DOHH2 (cell line): ENCODE measurements at regions not wholly inside any gene's neighbourhood (a gene's known extent, or its start where the extent isn't known, plus 50 kb on each side); places are given as distances from the start of the nearest gene placed in this dataset.

ENCODE experiments used
- H3F3A ChIP-seq: fragments of 200-600 bp; sonication (generic), shearing (Covaris generic); 2 replicates; pipeline ENCODE4 v1.6.0; 2016; ENCODE audit warnings: antibody characterized with exemption, mild to moderate bottlenecking; ENCODE audit not compliant: control insufficient read depth, insufficient read depth
- H3K27ac ChIP-seq: fragments of 200-600 bp; sonication (generic); 2 replicates; pipeline ENCODE4 v1.5.1; 2014; ENCODE audit warnings: low read depth, mild to moderate bottlenecking, low read length, moderate library complexity
- H3K27me3 ChIP-seq: fragments of 200-600 bp; sonication (generic); 2 replicates; pipeline ENCODE4 v1.6.1; 2014; ENCODE audit warnings: mild to moderate bottlenecking, low read length, mixed read lengths; ENCODE audit not compliant: control insufficient read depth
- H3K36me3 ChIP-seq: fragments of 200-600 bp; sonication (generic); 2 replicates; pipeline ENCODE4 v1.6.1; 2014; ENCODE audit warnings: mild to moderate bottlenecking, low read length, moderate library complexity, mixed read lengths; ENCODE audit not compliant: control insufficient read depth
- H3K4me1 ChIP-seq: fragments of 200-600 bp; sonication (generic); 2 replicates; pipeline ENCODE4 v1.6.1; 2014; ENCODE audit warnings: mild to moderate bottlenecking, low read length, mixed read lengths; ENCODE audit not compliant: control insufficient read depth
- H3K4me2 ChIP-seq: fragments of 200-600 bp; sonication (generic); 2 replicates; pipeline ENCODE4 v1.6.0; 2014; ENCODE audit warnings: mild to moderate bottlenecking, low read length, moderate library complexity
- H3K4me3 ChIP-seq: fragments of 200-600 bp; sonication (generic); 2 replicates; pipeline ENCODE4 v1.5.1; 2014; ENCODE audit warnings: mild to moderate bottlenecking, low read length, mixed read lengths
- H3K79me2 ChIP-seq: fragments of 200-600 bp; sonication (generic); 2 replicates; pipeline ENCODE4 v1.6.1; 2014; ENCODE audit warnings: mild to moderate bottlenecking, low read length, mixed read lengths; ENCODE audit not compliant: control insufficient read depth
- H3K9me2 ChIP-seq: fragments of 200-600 bp; sonication (generic); replicated peaks from 2 replicates; pipeline ENCODE4 v1.6.1; 2014; ENCODE audit warnings: mild to moderate bottlenecking, low read length, mixed read lengths; ENCODE audit not compliant: control insufficient read depth
- H3K9me3 ChIP-seq: fragments of 200-600 bp; sonication (generic); 2 replicates; pipeline ENCODE4 v1.6.1; 2014; ENCODE audit warnings: antibody characterized with exemption, low read length, mixed read lengths; ENCODE audit not compliant: control insufficient read depth, insufficient read depth
- H4K20me1 ChIP-seq: fragments of 200-600 bp; sonication (generic); 2 replicates; pipeline ENCODE4 v1.6.0; 2014; ENCODE audit warnings: low read depth, mild to moderate bottlenecking, antibody characterized with exemption, low read length, moderate library complexity; ENCODE audit not compliant: control insufficient read depth, insufficient read depth
- CTCF ChIP-seq: fragments of 200-600 bp; sonication (generic); IDR thresholded peaks from one replicate; pipeline ENCODE4 v1.5.1; 2014; ENCODE audit warnings: antibody characterized with exemption, mild to moderate bottlenecking, low read depth, low read length; ENCODE audit not compliant: poor library complexity, severe bottlenecking
- EZH2phosphoT487 ChIP-seq: fragments of 200-600 bp; sonication (generic); IDR thresholded peaks from 2 replicates; pipeline ENCODE4 v1.6.1; 2017; ENCODE audit warnings: borderline replicate concordance, mild to moderate bottlenecking, antibody characterized with exemption, low read length, moderate library complexity, mixed read lengths

GRCh38 chr17:79291391-79291790, 216.8 kb downstream of the ENGASE start:
- H3K27ac ChIP-seq = no peak overlapping the region
- no peaks in the 10 kb centered on the region for H3K36me3 ChIP-seq
- no peaks in the 10 kb centered on the region for H3F3A ChIP-seq
- no peaks in the 10 kb centered on the region for H3K79me2 ChIP-seq
- H3K4me1 ChIP-seq = no peaks in the 10 kb centered on the region
- no peaks in the 10 kb centered on the region; the same call in 1 of the 2 replicates for H4K20me1 ChIP-seq
- H3K9me2 ChIP-seq = no peaks in the 10 kb centered on the region
- no peaks in the 10 kb centered on the region for H3K9me3 ChIP-seq
- no peak for TF ChIP-seq EZH2phosphoT487
- TF ChIP-seq CTCF = no peak
- no peak overlapping the region for H3K4me3 ChIP-seq
- H3K4me2 ChIP-seq = no peak overlapping the region
- peaks cover 7% of the 10 kb centered on the region; the same call in 1 of the 2 replicates for H3K27me3 ChIP-seq

GRCh38 chr17:79290726-79291125, 216.1 kb downstream of the ENGASE start:
- H3K4me2 ChIP-seq = no peak overlapping the region
- H4K20me1 ChIP-seq = no peaks in the 10 kb centered on the region; the same call in 1 of the 2 replicates
- TF ChIP-seq EZH2phosphoT487 = no peak
- no peak for TF ChIP-seq CTCF
- no peaks in the 10 kb centered on the region for H3K79me2 ChIP-seq
- H3F3A ChIP-seq = no peaks in the 10 kb centered on the region
- no peaks in the 10 kb centered on the region for H3K4me1 ChIP-seq
- no peak overlapping the region for H3K4me3 ChIP-seq
- H3K27me3 ChIP-seq = peaks cover 7% of the 10 kb centered on the region; the same call in 1 of the 2 replicates
- H3K9me3 ChIP-seq = no peaks in the 10 kb centered on the region
- no peaks in the 10 kb centered on the region for H3K9me2 ChIP-seq
- H3K36me3 ChIP-seq = no peaks in the 10 kb centered on the region
- H3K27ac ChIP-seq = no peak overlapping the region

GRCh38 chr17:79288950-79289349, 214.3 kb downstream of the ENGASE start:
- H3K9me2 ChIP-seq = no peaks in the 10 kb centered on the region
- H3K27me3 ChIP-seq = peaks cover 11% of the 10 kb centered on the region

More at GRCh38 chr17:79288950-79289349, 214.3 kb downstream of the ENGASE start:
- Histone ChIP-seq H3K4me3 (no peak overlapping the region), H3K27ac (no peak overlapping the region), H3K4me2 (no peak overlapping the region), H4K20me1 (no peaks in the 10 kb centered on the region; the same call in 1 of the 2 replicates), H3K79me2 (no peaks in the 10 kb centered on the region), H3F3A (no peaks in the 10 kb centered on the region), H3K4me1 (no peaks in the 10 kb centered on the region), H3K9me3 (no peaks in the 10 kb centered on the region), H3K36me3 (no peaks in the 10 kb centered on the region)
- no peak for TF ChIP-seq CTCF
- no peak for TF ChIP-seq EZH2phosphoT487
